H1 (cell line): ENCODE measurements at regions not wholly inside any gene's neighbourhood (a gene's known extent, or its start where the extent isn't known, plus 50 kb on each side); places are given as distances from the start of the nearest gene placed in this dataset.

ENCODE experiments used
- ATF2 ChIP-seq: IDR thresholded peaks from 2 replicates; pipeline ENCODE4 v1.6.1; 2012; ENCODE audit warnings: low read length, inconsistent platforms
- CHD1 ChIP-seq: IDR thresholded peaks from 2 replicates; pipeline ENCODE4 v1.6.1; 2012; ENCODE audit warnings: low read depth, low read length, improper control_type of control experiment
- CTCF ChIP-seq, 3 experiments: IDR thresholded peaks; 1 replicate in 2 of 3; 2 replicates in 1 of 3; pipeline versions ENCODE4 v1.5.1 to v1.6.1; 2011; ENCODE audit warnings: low read length in 3 of 3, mild to moderate bottlenecking in 3 of 3, inconsistent platforms in 2 of 3, low read depth in 1 of 3, moderate library complexity in 1 of 3; ENCODE audit not compliant: insufficient read depth in 1 of 3; ENCODE audit errors: control extremely low read depth in 1 of 3
- EP300 ChIP-seq, 2 experiments: IDR thresholded peaks; 1 replicate in 1 of 2; 2 replicates in 1 of 2; pipeline ENCODE4 v1.6.1; 2011 to 2012; ENCODE audit warnings: low read depth in 2 of 2, low read length in 2 of 2, mild to moderate bottlenecking in 2 of 2, borderline replicate concordance in 1 of 2, inconsistent platforms in 1 of 2, moderate library complexity in 1 of 2
- EZH2 ChIP-seq: fragments of 200-600 bp; sonication (generic); IDR thresholded peaks from 2 replicates; pipeline ENCODE4 v1.7.1; 2012; ENCODE audit warnings: low read depth, mild to moderate bottlenecking, moderate library complexity, low read length, inconsistent platforms; ENCODE audit not compliant: severe bottlenecking
- JUND ChIP-seq: IDR thresholded peaks from 2 replicates; pipeline ENCODE4 v1.6.1; 2011; ENCODE audit warnings: mild to moderate bottlenecking, improper control_type of control experiment, low read length
- KDM1A ChIP-seq: fragments of 200-600, 300-600 bp; sonication (generic); IDR thresholded peaks from 2 replicates; pipeline ENCODE4 v1.7.1; 2016; ENCODE audit warnings: mild to moderate bottlenecking, low read length, borderline replicate concordance
- MAX ChIP-seq: IDR thresholded peaks from 2 replicates; pipeline ENCODE4 v1.6.1; 2012; ENCODE audit warnings: inconsistent platforms
- NANOG ChIP-seq: IDR thresholded peaks from 2 replicates; pipeline ENCODE4 v1.6.1; 2011; ENCODE audit warnings: low read length, low read depth, mild to moderate bottlenecking, inconsistent platforms; ENCODE audit not compliant: insufficient read depth, poor library complexity, severe bottlenecking
- POLR2AphosphoS5 ChIP-seq: IDR thresholded peaks from 2 replicates; pipeline ENCODE4 v1.6.1; 2011; ENCODE audit warnings: low read depth, low read length
- RAD21 ChIP-seq, 2 experiments: IDR thresholded peaks in 1 of 2; conservative IDR thresholded peaks in 1 of 2; 2 replicates each; pipeline ENCODE4 v1.6.1; 2011; ENCODE audit warnings: low read depth in 2 of 2, low read length in 2 of 2, improper control_type of control experiment in 1 of 2, inconsistent platforms in 1 of 2, mild to moderate bottlenecking in 1 of 2, moderate library complexity in 1 of 2
- TAF1 ChIP-seq: IDR thresholded peaks from 2 replicates; pipeline ENCODE4 v1.6.1; 2011; ENCODE audit warnings: mild to moderate bottlenecking, low read depth, low read length
- TCF12 ChIP-seq: IDR thresholded peaks from 2 replicates; pipeline ENCODE4 v1.6.1; 2011; ENCODE audit warnings: low read depth, mild to moderate bottlenecking, low read length
- USF2 ChIP-seq: IDR thresholded peaks from 2 replicates; pipeline ENCODE4 v1.6.1; 2011; ENCODE audit warnings: low read length, improper control_type of control experiment

- TF ChIP-seq JUND: no peak
- TF ChIP-seq ATF2: no peak
- TF ChIP-seq CTCF (IDR thresholded peaks at IDR 0.05; ENCODE audit: control extremely low read depth in 1 of 3, insufficient read depth in 1 of 3, low read depth in 1 of 3, low read length in 3 of 3): no peak
- TF ChIP-seq MAX: no peak
- no peak for TF ChIP-seq RAD21 (IDR thresholded peaks at IDR 0.05 in 1 of 2, conservative IDR thresholded peaks at IDR 0.05 in 1 of 2; ENCODE audit: low read depth in 2 of 2, low read length in 2 of 2)
- TF ChIP-seq NANOG: no peak
- TF ChIP-seq EZH2: no peak
- no peak for TF ChIP-seq CHD1
- TF ChIP-seq KDM1A: no peak
- no peak for TF ChIP-seq POLR2AphosphoS5
- no peak for TF ChIP-seq TAF1
- TF ChIP-seq EP300 (IDR thresholded peaks at IDR 0.05; ENCODE audit: borderline replicate concordance in 1 of 2, low read depth in 2 of 2, low read length in 2 of 2): no peak
- TF ChIP-seq TCF12: no peak
- no peak for TF ChIP-seq USF2
These were observed 192.5 kb upstream of the PCDH20 start for GRCh38 chr13:61608138-61608537.
